Adrenal gland (tissue), 9 donors: ENCODE measurements at regions not wholly inside any gene's neighbourhood (a gene's known extent, or its start where the extent isn't known, plus 50 kb on each side); places are given as distances from the start of the nearest gene placed in this dataset.
"Not testable (repeated sequence)": the region's sequence is repeated elsewhere in the genome, so short reads cannot be mapped to it uniquely, and the experiment has no call there.

Experiments used
- DNase-seq, 7 donors: peaks; one replicate each; pipeline ENCODE4 v3.0.0-alpha.2; 2019 to 2020
- H3K27ac ChIP-seq, 5 donors: fragments of 200-600 bp; sonication (generic) in 4 of 5; 1 replicate in 3 of 5; 2 replicates in 2 of 5; pipeline versions ENCODE4 v1.5.1 to v1.8.0; 2016 to 2020; ENCODE audit warnings: mild to moderate bottlenecking in 1 of 5
- H3K27me3 ChIP-seq: fragments of 200-600 bp; 2 replicates; pipeline ENCODE4 v1.8.0; 2021
- H3K36me3 ChIP-seq, 2 donors: fragments of 200-600 bp; replicated peaks in 1 of 2; 1 replicate in 1 of 2; 2 replicates in 1 of 2; pipeline versions ENCODE4 v1.5.1 to v1.8.0; 2018 to 2022
- H3K4me1 ChIP-seq, 2 donors: fragments of 200-600 bp; replicated peaks in 1 of 2; 1 replicate in 1 of 2; 2 replicates in 1 of 2; pipeline versions ENCODE4 v1.5.1 to v1.8.0; 2018 to 2021
- H3K4me3 ChIP-seq, 4 donors: fragments of 200-600 bp; sonication (generic) in 3 of 4; one replicate each; pipeline ENCODE4 v1.5.1; 2016 to 2018
- H3K9me3 ChIP-seq, 3 donors: fragments of 200-600 bp; sonication (generic) in 1 of 3; replicated peaks in 1 of 3; 1 replicate in 2 of 3; 2 replicates in 1 of 3; pipeline versions ENCODE4 v1.5.1 to v1.8.0; 2016 to 2021
- POLR2A ChIP-seq, 2 donors: fragments of 450-650 bp; IDR thresholded peaks; one replicate each; pipeline ENCODE4 v1.6.1; 2017; ENCODE audit warnings: antibody characterized with exemption in 2 of 2, mild to moderate bottlenecking in 2 of 2, moderate library complexity in 1 of 2
- WGBS, 4 donors: extraction: QIAGEN DNeasy Blood & Tissue Kit in 2 of 4; methylation state at CpG; one replicate each; pipeline versions ENCODE4 v1.1.5 to v1.1.7; 2013 to 2017; 5-methylcytosine and 5-hydroxymethylcytosine counted together
- intact Hi-C, 2 donors: fragments of 100-400 bp; cut with DNase I; formaldehyde crosslinking; loops; one replicate each; pipeline versions ENCODE4 v1.14.1 to v1.15.0; 2022 to 2023
- TF ChIP-seq, protein P1 (sequence below), 6 experiments: fragments of 450-650 bp in 4 of 6; fragments of 200-600 bp in 2 of 6; sonication (generic) in 1 of 6; IDR thresholded peaks; 1 replicate in 5 of 6; 2 replicates in 1 of 6; pipeline versions ENCODE4 v1.5.1 to v1.8.0; 2016 to 2021; ENCODE audit warnings: antibody characterized with exemption in 6 of 6, mild to moderate bottlenecking in 2 of 6, moderate library complexity in 1 of 6
- donor health status: healthy with polysubstance abuse.
- donor health status: Bipolar disorder and iron deficiency.
- donor health status: DM: yes; HTN: yes; CAD: no.
- donor health status: DM: no; HTN: no; CAD: no.
- donor health status: DM: no; HTN: no; CAD: no.

DNA sequence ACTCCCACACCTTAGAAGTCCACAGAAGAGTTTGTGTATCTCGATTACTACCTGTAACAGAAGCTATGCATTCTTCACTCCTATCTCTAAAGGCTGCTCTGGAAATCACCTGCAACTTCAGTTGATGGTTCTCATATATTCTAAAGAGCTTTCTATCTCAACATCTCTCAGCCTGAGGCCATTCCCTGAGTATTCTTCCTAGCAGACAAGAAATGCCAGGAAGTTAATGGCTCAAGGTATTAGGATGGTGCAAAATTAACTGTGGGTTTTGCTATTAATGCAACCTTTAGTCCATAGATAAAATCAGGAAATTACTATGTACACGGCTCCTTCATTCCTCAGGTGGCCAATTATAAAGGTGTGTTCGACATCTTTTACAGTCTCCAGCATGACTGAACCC is 290.1 kb downstream of the ZNF716 start:
- H3K36me3 ChIP-seq, H3K27me3 ChIP-seq, DNase-seq, H3K4me1 ChIP-seq, intact Hi-C loops, H3K4me3 ChIP-seq, H3K9me3 ChIP-seq, H3K27ac ChIP-seq: not testable (repeated sequence)
- 46 to 60% (median 48%) methylated on average over 3 of the region's 3 CpGs for WGBS, 4 donors

DNA sequence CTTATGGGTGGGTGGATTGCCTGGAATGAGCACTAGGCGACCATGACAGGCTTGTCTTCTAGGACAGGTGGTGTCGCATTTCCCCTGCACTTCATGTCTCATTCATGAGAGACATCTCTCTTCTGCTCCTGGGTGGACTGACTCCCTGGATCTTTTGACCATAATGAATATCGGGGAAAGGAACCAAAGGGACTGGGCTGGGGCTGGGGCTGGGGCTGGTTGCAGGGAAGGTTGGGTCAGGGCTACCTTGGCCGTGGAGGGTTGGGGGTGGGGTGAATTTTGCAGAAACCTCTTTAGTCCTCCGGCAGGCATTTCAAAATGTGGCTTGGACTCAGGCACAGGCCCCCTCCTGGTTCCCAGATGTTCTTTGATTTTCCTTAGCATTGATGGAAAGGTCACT is 319.2 kb downstream of the ZNF716 start:
- TF ChIP-seq POLR2A (IDR thresholded peaks at IDR 0.05), result no peak
- TF ChIP-seq, protein P1, sequence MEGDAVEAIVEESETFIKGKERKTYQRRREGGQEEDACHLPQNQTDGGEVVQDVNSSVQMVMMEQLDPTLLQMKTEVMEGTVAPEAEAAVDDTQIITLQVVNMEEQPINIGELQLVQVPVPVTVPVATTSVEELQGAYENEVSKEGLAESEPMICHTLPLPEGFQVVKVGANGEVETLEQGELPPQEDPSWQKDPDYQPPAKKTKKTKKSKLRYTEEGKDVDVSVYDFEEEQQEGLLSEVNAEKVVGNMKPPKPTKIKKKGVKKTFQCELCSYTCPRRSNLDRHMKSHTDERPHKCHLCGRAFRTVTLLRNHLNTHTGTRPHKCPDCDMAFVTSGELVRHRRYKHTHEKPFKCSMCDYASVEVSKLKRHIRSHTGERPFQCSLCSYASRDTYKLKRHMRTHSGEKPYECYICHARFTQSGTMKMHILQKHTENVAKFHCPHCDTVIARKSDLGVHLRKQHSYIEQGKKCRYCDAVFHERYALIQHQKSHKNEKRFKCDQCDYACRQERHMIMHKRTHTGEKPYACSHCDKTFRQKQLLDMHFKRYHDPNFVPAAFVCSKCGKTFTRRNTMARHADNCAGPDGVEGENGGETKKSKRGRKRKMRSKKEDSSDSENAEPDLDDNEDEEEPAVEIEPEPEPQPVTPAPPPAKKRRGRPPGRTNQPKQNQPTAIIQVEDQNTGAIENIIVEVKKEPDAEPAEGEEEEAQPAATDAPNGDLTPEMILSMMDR (IDR thresholded peaks at IDR 0.05), result no peak
- no peaks in the 10 kb centered on the region for H3K27me3 ChIP-seq
- no peak overlapping the region for H3K4me3 ChIP-seq
- WGBS, 4 donors, result 82 to 87% (median 83%) methylated on average over 3 to 5 of the region's 5 CpGs
- no peaks in the 10 kb centered on the region for H3K4me1 ChIP-seq
- intact Hi-C loops, result no loop called here
- no peak for DNase-seq
- H3K9me3 ChIP-seq, result no peaks in the 10 kb centered on the region
- no peaks in the 10 kb centered on the region for H3K36me3 ChIP-seq
- H3K27ac ChIP-seq, result no peak overlapping the region

DNA sequence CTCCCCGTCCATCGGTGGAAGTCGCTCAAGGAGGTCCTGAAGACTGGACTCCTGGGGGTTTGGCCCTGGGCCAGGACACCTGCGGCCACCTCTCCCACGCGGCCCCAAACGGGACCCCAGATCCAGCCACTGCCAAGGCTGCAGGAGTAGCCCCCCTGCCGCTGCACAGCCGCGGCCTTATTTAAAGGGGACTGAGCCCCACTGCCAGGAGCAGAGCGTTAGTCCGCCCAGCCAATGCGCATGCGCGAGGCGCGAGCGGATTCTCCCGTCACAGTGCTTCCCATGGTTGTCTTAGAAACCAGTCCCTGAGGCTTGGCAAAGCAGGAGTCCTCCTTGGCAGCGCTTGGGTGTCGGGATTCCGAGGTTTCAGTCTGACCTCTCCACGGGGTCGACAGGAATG is 320.0 kb downstream of the ZNF716 start:
- no peak for DNase-seq
- intact Hi-C loops, result no loop called here
- H3K9me3 ChIP-seq, result no peaks in the 10 kb centered on the region
- TF ChIP-seq POLR2A (IDR thresholded peaks at IDR 0.05), result no peak
- TF ChIP-seq, protein P1 (IDR thresholded peaks at IDR 0.05), result no peak
- H3K4me1 ChIP-seq, result no peaks in the 10 kb centered on the region
- no peaks in the 10 kb centered on the region for H3K27me3 ChIP-seq
- H3K4me3 ChIP-seq, result no peak overlapping the region
- H3K36me3 ChIP-seq, result no peaks in the 10 kb centered on the region
- 62 to 87% (median 68%) methylated on average over 9 to 24 of the region's 24 CpGs for WGBS, 4 donors
- H3K27ac ChIP-seq, result no peak overlapping the region

DNA sequence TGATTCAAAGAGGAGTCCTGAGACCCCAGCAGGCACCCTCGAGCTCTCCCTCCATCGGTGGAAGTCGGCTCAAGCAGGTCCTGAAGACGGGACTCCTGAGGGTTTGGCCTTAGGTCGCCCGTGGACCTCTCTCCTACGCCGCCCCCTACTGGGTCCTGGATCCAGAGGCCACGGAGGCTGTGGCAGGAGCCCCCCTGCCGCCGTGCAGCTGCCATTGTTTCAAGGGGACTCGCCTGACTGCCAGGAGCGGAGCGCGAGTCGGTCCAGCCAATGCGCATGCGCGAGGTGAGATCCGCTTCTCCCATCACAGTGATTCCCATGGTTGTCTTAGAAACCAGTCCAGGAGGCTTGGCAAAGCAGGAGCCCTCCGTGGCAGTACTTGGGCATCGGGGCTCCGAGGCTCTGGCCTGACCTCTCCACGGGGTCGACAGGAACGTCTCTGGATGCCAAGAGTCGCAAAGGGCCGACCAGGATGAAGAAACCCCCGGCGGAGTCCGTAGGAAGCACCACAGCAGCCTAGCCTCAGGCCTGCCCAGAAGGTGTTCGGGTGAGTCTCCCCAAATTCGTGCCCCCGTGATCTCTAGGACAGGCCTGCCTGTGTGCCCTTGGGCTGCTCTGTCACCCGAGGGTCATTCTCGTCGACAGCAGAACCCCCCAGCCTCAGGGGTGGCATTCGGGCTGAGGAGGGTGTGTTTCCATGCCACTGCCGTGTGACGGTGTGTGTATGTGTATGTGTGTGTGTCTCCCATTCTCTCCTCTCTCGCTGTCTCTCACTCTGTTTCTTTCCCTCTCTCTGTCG is 322.3 kb downstream of the ZNF716 start:
- Histone ChIP-seq H3K36me3 (no peaks in the 10 kb centered on the region), H3K4me3 (no peak overlapping the region), H3K27ac (no peak overlapping the region), H3K9me3 (no peaks in the 10 kb centered on the region), H3K27me3 (no peaks in the 10 kb centered on the region), H3K4me1 (no peaks in the 10 kb centered on the region)
- intact Hi-C loops, result no loop called here
- 81 to 84% (median 83%) methylated on average over 18 to 42 of the region's 42 CpGs for WGBS, 4 donors
- DNase-seq, result no peak
- no peak for TF ChIP-seq POLR2A (IDR thresholded peaks at IDR 0.05)
- TF ChIP-seq, protein P1 (IDR thresholded peaks at IDR 0.05), result no peak

DNA sequence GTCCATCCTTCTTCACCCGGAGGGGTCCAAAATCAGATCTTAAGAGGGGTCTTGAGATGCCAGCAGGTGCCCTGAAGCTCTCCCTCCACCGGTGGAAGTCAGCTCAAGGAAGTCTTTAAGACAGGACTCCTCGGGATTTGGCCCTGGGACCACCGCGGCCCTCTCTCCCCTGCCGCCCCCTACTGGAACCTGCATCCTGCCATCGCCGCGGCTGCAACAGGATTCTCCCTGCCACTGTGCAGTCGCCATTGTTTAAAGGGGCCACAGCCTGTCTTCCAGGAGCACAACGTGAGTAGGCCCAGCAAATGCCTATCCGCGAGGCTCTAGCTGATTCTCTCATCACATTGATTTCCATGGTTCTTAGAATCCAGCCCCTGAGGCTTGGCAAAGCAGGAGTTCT is 324.3 kb downstream of the ZNF716 start:
- no peak overlapping the region for H3K4me3 ChIP-seq
- intact Hi-C loops, result no loop called here
- no peaks in the 10 kb centered on the region for H3K36me3 ChIP-seq
- H3K27ac ChIP-seq, result no peak overlapping the region
- 80 to 98% (median 85%) methylated on average over 6 to 13 of the region's 13 CpGs for WGBS, 4 donors
- peak in 1 of 7 donors; percentile 10 for DNase-seq
- H3K27me3 ChIP-seq, result no peaks in the 10 kb centered on the region
- H3K9me3 ChIP-seq, result no peaks in the 10 kb centered on the region
- no peaks in the 10 kb centered on the region for H3K4me1 ChIP-seq
- TF ChIP-seq, protein P1 (IDR thresholded peaks at IDR 0.05), result no peak
- TF ChIP-seq POLR2A (IDR thresholded peaks at IDR 0.05), result no peak
